Glutamatergic neuron (in vitro differentiated cells): ENCODE measurements at regions not wholly inside any gene's neighbourhood (a gene's known extent, or its start where the extent isn't known, plus 50 kb on each side); places are given as distances from the start of the nearest gene placed in this dataset.
"Not testable (repeated sequence)": the region's sequence is repeated elsewhere in the genome, so short reads cannot be mapped to it uniquely, and the experiment has no call there.

Experiments used
- DNase-seq: peaks from one replicate; pipeline ENCODE4 v3.0.0; 2022
- H3K27ac Mint-ChIP-seq: one replicate; pipeline ENCODE4 v1.8.0; 2020; ENCODE audit warnings: mild to moderate bottlenecking, mixed read lengths, inconsistent platforms; ENCODE audit not compliant: unreplicated experiment
- H3K27me3 Mint-ChIP-seq: one replicate; pipeline ENCODE4 v1.8.0; 2020; ENCODE audit warnings: mild to moderate bottlenecking, moderate library complexity, mixed read lengths, inconsistent platforms; ENCODE audit not compliant: unreplicated experiment
- H3K36me3 Mint-ChIP-seq: one replicate; pipeline ENCODE4 v1.8.0; 2020; ENCODE audit warnings: mild to moderate bottlenecking, mixed read lengths, inconsistent platforms; ENCODE audit not compliant: unreplicated experiment
- H3K4me1 Mint-ChIP-seq: one replicate; pipeline ENCODE4 v1.8.0; 2020; ENCODE audit warnings: mild to moderate bottlenecking, low read depth, mixed read lengths, inconsistent platforms; ENCODE audit not compliant: unreplicated experiment
- H3K4me3 Mint-ChIP-seq: one replicate; pipeline ENCODE4 v1.8.0; 2020; ENCODE audit warnings: mild to moderate bottlenecking, mixed read lengths, inconsistent platforms; ENCODE audit not compliant: unreplicated experiment
- H3K9me3 Mint-ChIP-seq: one replicate; pipeline ENCODE4 v1.8.0; 2020; ENCODE audit warnings: mild to moderate bottlenecking, moderate library complexity, mixed read lengths, inconsistent platforms; ENCODE audit not compliant: unreplicated experiment
- TF ChIP-seq, protein P1 (sequence below): fragments of 200-600 bp; sonication (generic); IDR thresholded peaks from one replicate; pipeline ENCODE4 v1.5.0; 2021; ENCODE audit not compliant: partially characterized antibody, unreplicated experiment

DNA sequence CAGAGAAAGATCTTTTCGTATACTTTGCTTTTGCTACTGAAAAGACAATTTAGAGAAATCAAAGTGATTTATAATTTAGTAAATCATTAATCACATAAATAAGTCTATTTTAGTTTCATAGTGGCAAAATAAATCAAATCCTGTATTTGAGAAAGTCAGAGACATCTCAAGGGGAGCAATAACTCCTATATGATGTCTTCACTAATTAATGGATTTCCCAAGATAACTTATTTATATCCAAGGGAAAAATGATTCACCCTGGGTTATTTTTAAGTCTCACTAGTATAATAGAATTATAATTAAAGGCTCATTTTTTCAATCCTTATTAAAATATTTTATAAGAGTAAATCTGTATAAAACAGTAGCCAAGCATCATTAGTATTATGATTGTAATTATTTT lies 177.8 kb upstream of the GIMD1 start:
- DNase-seq = no peak
- H3K4me3 Mint-ChIP-seq = no peak overlapping the region
- H3K36me3 Mint-ChIP-seq = no peaks in the 10 kb centered on the region
- no peaks in the 10 kb centered on the region for H3K4me1 Mint-ChIP-seq
- TF ChIP-seq, protein P1, sequence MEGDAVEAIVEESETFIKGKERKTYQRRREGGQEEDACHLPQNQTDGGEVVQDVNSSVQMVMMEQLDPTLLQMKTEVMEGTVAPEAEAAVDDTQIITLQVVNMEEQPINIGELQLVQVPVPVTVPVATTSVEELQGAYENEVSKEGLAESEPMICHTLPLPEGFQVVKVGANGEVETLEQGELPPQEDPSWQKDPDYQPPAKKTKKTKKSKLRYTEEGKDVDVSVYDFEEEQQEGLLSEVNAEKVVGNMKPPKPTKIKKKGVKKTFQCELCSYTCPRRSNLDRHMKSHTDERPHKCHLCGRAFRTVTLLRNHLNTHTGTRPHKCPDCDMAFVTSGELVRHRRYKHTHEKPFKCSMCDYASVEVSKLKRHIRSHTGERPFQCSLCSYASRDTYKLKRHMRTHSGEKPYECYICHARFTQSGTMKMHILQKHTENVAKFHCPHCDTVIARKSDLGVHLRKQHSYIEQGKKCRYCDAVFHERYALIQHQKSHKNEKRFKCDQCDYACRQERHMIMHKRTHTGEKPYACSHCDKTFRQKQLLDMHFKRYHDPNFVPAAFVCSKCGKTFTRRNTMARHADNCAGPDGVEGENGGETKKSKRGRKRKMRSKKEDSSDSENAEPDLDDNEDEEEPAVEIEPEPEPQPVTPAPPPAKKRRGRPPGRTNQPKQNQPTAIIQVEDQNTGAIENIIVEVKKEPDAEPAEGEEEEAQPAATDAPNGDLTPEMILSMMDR = no peak
- H3K27ac Mint-ChIP-seq = no peak overlapping the region
- H3K27me3 Mint-ChIP-seq = no peaks in the 10 kb centered on the region
- no peaks in the 10 kb centered on the region for H3K9me3 Mint-ChIP-seq

DNA sequence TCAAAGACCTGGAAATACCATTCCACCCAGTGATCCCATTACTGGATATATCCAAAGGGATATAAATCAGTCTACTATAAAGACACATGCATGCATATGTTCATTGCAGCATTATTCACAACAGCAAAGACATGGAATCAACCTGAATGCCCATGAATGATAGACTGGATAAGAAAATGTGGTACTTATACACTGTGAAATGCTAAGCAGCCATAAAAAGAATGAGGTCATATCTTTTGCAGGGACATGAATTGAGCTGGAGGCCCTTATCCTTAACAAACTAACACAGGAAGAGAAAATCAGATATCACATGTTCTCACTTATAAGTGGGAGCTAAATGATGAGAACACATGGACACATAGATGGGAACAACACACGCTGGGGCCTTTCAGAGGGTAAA lies 174.0 kb upstream of the GIMD1 start:
- not testable (repeated sequence) for H3K4me3 Mint-ChIP-seq, H3K9me3 Mint-ChIP-seq, H3K27me3 Mint-ChIP-seq, DNase-seq, H3K4me1 Mint-ChIP-seq, H3K27ac Mint-ChIP-seq, H3K36me3 Mint-ChIP-seq

DNA sequence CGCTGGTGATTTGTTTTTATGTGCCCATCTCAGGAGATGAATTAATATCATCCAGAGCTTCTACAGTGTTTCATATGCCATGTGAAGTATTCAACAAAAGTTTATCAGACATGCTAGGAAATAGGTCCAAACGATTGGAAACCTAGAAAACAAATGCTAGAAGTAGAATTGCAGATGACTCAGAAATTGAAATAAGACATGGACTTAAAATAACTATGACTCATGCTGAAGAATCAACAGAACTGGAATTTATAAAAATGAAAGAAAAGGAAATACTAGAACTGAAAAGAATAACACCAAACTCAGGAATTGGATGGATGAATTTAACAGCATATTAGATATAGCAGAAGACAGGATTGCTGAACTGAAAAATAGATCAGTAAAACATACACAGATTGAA lies 172.7 kb upstream of the GIMD1 start:
- H3K4me3 Mint-ChIP-seq = no peak overlapping the region
- H3K4me1 Mint-ChIP-seq = no peaks in the 10 kb centered on the region
- TF ChIP-seq, protein P1 = no peak
- H3K27me3 Mint-ChIP-seq = no peaks in the 10 kb centered on the region
- no peaks in the 10 kb centered on the region for H3K36me3 Mint-ChIP-seq
- no peaks in the 10 kb centered on the region for H3K9me3 Mint-ChIP-seq
- H3K27ac Mint-ChIP-seq = no peak overlapping the region
- no peak for DNase-seq

- no peaks in the 10 kb centered on the region for H3K9me3 Mint-ChIP-seq
- H3K36me3 Mint-ChIP-seq = no peaks in the 10 kb centered on the region
- DNase-seq = no peak
- H3K27ac Mint-ChIP-seq = no peak overlapping the region
- no peak overlapping the region for H3K4me3 Mint-ChIP-seq
- TF ChIP-seq, protein P1 = no peak
- no peaks in the 10 kb centered on the region for H3K4me1 Mint-ChIP-seq
- H3K27me3 Mint-ChIP-seq = peaks cover 1% of the 10 kb centered on the region
Observed at GRCh38 chr4:106530821-106531220, 162.2 kb upstream of the GIMD1 start.

GRCh38 chr4:106530024-106530361 lies 161.4 kb upstream of the GIMD1 start:
- DNase-seq = no peak
- H3K36me3 Mint-ChIP-seq = no peaks in the 10 kb centered on the region
- no peaks in the 10 kb centered on the region for H3K9me3 Mint-ChIP-seq

More at GRCh38 chr4:106530024-106530361, 161.4 kb upstream of the GIMD1 start:
- Mint-ChIP-seq H3K4me1 (no peaks in the 10 kb centered on the region), H3K27ac (no peak overlapping the region), H3K4me3 (no peak overlapping the region), H3K27me3 (peaks cover under 1% of the 10 kb centered on the region)
- TF ChIP-seq, protein P1 = no peak
